GM19395 (cell line): ENCODE measurements at regions not wholly inside any gene's neighbourhood (a gene's known extent, or its start where the extent isn't known, plus 50 kb on each side); places are given as distances from the start of the nearest gene placed in this dataset.
A peak's percentile ranks its signal among the peaks of the same experiment; 100 is the strongest.
"Not testable (repeated sequence)": the region's sequence is repeated elsewhere in the genome, so short reads cannot be mapped to it uniquely, and the experiment has no call there.

Source experiments
- ATAC-seq: cut with Tn5 transposase; IDR thresholded peaks from one replicate; pipeline ENCODE4 v1.9.1; 2021; ENCODE audit warnings: mild to moderate bottlenecking, moderate library complexity; ENCODE audit not compliant: unreplicated experiment

- no peak for ATAC-seq
These were observed 330.8 kb downstream of the NUP35 start for GRCh38 chr2:183455056-183455455.

GRCh38 chr2:183456177-183456576, 331.9 kb downstream of the NUP35 start:
- no peak for ATAC-seq

- ATAC-seq, result no peak
These were observed 334.2 kb downstream of the NUP35 start for GRCh38 chr2:183458460-183458859.

- ATAC-seq, result no peak
These were observed 335.2 kb downstream of the NUP35 start for GRCh38 chr2:183459466-183459865.

DNA sequence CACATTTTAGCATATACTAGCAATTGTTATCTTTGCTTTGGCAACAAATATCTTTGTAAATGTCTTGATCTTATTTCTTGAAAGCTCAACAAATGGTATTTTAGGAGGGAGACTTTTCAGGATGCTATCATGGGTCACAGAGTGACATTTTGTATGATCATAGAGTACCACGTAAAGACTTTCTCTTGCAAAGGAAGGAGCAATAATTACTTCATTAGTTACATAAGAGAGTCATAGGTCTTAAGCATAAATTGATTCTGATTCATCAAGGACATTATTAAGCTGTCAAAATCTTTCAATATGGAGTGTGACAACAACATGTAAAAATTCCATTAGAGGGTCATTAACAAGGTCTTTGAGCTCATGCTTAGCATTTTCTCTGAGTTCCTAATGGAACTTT, 339.6 kb downstream of the NUP35 start:
- ATAC-seq, result no peak

GRCh38 chr2:183465048-183465447, 340.8 kb downstream of the NUP35 start:
- no peak for ATAC-seq

DNA sequence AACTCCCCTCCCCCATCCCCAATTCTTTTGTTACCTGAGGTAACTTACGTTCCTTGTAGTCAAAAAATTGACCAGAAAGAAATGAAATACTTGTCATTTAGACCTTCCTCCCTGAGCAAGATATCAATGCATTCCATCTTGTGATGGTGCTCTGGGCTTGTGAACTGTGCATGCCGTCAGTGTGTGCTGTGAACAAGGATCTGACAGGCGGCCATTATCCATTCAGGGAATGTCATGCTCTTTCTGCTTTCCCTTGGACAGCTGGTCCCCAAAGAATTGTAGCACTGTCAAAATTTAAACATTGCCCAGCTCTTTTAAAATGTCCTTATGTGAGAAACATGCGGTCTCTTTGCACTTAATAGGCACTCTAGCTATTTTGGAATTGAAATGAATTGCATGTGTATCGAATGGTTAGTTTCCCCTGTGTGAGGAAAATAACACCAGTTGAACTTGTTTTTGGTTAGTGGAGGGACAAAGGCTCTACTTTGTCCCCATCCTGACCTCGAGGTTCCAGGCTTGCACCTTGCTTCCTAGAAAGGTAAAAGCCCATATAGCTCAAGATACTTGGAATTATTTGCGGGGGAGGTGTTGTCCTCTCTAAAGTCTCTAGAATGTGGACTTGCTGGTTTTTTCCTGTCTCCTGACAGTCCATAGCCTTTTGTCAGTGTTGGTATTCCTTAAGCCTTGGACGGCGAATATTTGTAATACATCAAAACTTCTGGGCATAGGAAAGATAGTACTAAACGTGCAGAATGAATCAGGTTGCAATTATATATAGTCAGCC, 350.9 kb downstream of the NUP35 start:
- ATAC-seq, result no peak

DNA sequence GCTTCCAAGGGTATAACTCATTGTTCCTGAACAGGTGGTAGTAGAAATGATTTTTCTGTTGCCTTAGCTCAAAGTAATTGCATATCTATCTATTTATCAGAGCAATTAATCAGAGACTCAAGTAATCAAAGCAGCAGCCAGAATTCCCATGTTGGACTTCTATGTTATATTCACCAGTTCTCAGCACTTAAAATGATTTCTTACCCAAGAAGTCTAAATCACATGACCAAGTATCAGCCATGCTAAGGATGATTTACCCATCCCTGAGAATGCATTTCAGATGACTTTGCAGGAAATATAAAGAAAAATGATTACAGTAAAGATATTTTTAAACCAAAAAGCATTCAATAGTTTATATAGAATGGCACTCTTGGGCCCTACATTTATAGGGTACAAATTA, 352.2 kb downstream of the NUP35 start:
- no peak for ATAC-seq

- no peak for ATAC-seq
These were observed 353.1 kb downstream of the NUP35 start for GRCh38 chr2:183477296-183477695.

GRCh38 chr2:183478941-183479595, 354.8 kb downstream of the NUP35 start:
- not testable (repeated sequence) for ATAC-seq

DNA sequence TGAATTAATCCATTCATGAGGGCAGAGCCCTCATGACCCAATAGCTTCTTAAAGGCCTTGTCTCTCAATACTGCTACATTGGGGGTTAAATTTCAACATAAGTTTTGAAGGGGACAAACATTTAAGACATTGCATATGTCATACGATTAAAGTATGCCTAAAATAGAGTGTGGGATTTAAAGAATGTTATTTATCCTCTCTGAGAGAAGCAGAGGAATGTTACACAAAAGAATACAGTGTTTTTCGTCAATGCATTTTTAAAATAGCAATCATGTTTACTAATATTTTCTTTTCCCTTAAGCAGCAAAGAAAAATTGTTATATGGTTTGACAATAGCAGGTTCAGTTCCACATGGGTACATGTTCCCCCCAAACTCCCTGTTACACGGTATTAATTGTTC, 363.1 kb downstream of the NUP35 start:
- ATAC-seq, result no peak

GRCh38 chr2:183488421-183488820, 364.2 kb downstream of the NUP35 start:
- ATAC-seq, result no peak

DNA sequence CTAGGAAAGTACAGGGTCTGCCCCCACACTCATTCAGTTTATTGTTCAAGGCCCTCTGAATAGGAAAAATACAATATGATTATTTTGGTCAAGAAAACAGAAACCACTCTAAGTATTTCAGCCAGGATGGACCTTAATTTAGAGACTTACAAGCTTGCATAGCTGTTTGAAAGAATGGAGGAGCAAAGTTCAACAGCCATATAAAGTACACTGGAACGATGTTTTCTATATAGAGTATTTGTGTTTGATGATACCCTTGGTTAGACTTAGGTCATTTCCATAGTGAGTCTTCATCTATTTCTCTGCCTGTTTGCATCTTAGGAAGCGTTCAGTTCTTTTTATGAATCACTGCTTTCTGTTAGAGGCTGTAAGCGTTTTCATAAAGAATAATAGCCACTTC, 366.2 kb downstream of the NUP35 start:
- no peak for ATAC-seq

- no peak for ATAC-seq
These were observed 366.7 kb downstream of the NUP35 start for GRCh38 chr2:183490914-183491313.

- ATAC-seq, result no peak
These were observed 368.8 kb downstream of the NUP35 start for GRCh38 chr2:183493040-183493439.

- no peak for ATAC-seq
These were observed 370.8 kb downstream of the NUP35 start for GRCh38 chr2:183495079-183495478.

DNA sequence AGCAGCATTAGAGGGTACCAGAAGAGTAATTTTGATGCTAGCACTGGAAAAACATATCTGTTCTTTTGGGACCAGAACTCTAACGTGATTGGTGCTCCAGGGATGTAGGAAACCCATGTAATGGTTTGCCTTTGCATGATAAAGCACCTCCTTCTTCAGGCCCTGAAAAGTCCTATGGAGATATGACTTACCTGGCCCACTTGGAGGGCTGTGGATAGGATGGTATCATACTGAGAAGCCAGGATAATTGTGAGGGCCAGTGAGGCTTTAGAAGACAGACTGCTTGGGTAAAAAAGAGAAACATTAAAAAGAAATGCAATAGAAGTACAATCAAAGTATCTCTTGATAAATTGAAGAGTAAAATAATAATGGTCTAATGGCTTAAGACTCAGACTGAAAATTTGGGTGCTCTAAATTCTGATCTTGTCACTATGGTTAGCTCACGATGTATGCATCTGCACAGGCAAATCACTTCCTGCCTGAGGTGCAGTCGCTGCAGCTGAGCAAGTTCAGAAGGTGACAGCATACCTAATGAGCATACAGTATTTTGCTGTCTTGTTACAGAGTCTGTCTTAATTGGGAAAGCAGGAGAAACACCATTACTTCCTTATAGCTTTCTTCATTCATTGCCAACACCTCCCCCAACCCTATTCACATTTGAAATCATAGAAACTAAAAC, 371.5 kb downstream of the NUP35 start:
- peak; percentile 84 for ATAC-seq

- no peak for ATAC-seq
These were observed 373.6 kb downstream of the NUP35 start for GRCh38 chr2:183497861-183498260.

DNA sequence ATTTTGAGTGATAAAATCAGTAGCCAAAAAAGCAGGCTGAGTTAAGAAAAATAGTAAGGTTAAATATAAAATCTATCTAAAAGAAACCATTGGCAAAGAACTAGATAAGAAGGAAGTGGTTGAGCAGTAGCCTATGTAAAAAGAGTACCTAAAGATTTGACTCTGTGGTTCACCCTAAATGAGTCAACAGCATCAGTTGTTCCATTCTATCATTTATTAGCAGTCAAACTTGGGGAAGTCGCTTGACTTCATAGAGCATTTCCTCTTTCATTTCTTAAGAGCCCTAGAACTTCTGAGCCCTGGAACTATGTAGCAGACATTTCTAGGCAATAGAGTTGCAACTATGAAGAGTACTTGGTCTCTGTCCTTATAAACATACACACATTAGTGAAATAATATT, 381.7 kb downstream of the NUP35 start:
- ATAC-seq, result peak; percentile 91

- no peak for ATAC-seq
These were observed 386.9 kb downstream of the NUP35 start for GRCh38 chr2:183511154-183511553.

GRCh38 chr2:183519371-183520056, 395.3 kb downstream of the NUP35 start:
- no peak for ATAC-seq
